WTC11 (cell line): ENCODE measurements at regions not wholly inside any gene's neighbourhood (a gene's known extent, or its start where the extent isn't known, plus 50 kb on each side); places are given as distances from the start of the nearest gene placed in this dataset.

ENCODE experiments used
- ATAC-seq: fragments of 200-7000 bp; cut with Tn5 transposase; 2 replicates; pipeline ENCODE4 v1.10.0; 2021; ENCODE audit warnings: mild to moderate bottlenecking, moderate library complexity
- CTCF ChIA-PET: fragments of 300-600 bp; sonication (Branson Sonifier 250); formaldehyde crosslinking; loops from one replicate; lab custom pipeline; 2021; ENCODE audit warnings: antibody characterized with exemption; lab: Charles Lee
- POLR2A ChIA-PET: fragments of 350-600 bp; sonication (Branson Sonifier 250); formaldehyde crosslinking; loops from one replicate; lab custom pipeline; 2021; ENCODE audit warnings: antibody characterized with exemption; lab: Charles Lee
- DNase-seq: peaks from one replicate; pipeline ENCODE4 v3.0.0; 2021; ENCODE audit warnings: low spot score
- H3K27ac Mint-ChIP-seq: 2 replicates; pipeline ENCODE4 v1.8.0; 2021; ENCODE audit warnings: mixed read lengths
- H3K27me3 Mint-ChIP-seq: 2 replicates; pipeline ENCODE4 v1.8.0; 2021; ENCODE audit warnings: low read depth, mild to moderate bottlenecking, moderate library complexity, mixed read lengths
- H3K36me3 Mint-ChIP-seq: 2 replicates; pipeline ENCODE4 v1.8.0; 2021; ENCODE audit warnings: mixed read lengths
- H3K4me1 Mint-ChIP-seq: 2 replicates; pipeline ENCODE4 v1.8.0; 2022; ENCODE audit warnings: mixed read lengths
- H3K4me3 Mint-ChIP-seq: 2 replicates; pipeline ENCODE4 v1.8.0; 2021; ENCODE audit warnings: mild to moderate bottlenecking, moderate library complexity, mixed read lengths
- H3K9me3 Mint-ChIP-seq: 2 replicates; pipeline ENCODE4 v1.8.0; 2021; ENCODE audit warnings: mixed read lengths
- ATF1 ChIP-seq: sonication (generic); formaldehyde crosslinking; IDR thresholded peaks from 2 replicates; pipeline ENCODE4 v1.8.1; 2023; ENCODE audit warnings: mild to moderate bottlenecking, moderate library complexity, missing genetic modification reagents
- CTCF ChIP-seq: fragments of 200-600 bp; IDR thresholded peaks from 2 replicates; pipeline ENCODE4 v1.8.0; 2022; ENCODE audit warnings: antibody characterized with exemption
- ELF4 ChIP-seq: sonication (generic); formaldehyde crosslinking; IDR thresholded peaks from 2 replicates; pipeline ENCODE4 v1.8.1; 2022; ENCODE audit warnings: low read depth, mild to moderate bottlenecking, moderate library complexity, missing genetic modification reagents
- GTF2I ChIP-seq: fragments of 250-450 bp; sonication (Bioruptor Pico); conservative IDR thresholded peaks from 2 replicates; pipeline ENCODE4 v1.4.0; 2021; ENCODE audit warnings: mild to moderate bottlenecking
- IRF1 ChIP-seq: sonication (generic); formaldehyde crosslinking; IDR thresholded peaks from 2 replicates; pipeline ENCODE4 v1.8.0; 2023; ENCODE audit warnings: missing genetic modification reagents
- ZMAT4 ChIP-seq: fragments of 250-450 bp; sonication (Bioruptor Pico); IDR thresholded peaks from 2 replicates; pipeline ENCODE4 v1.9.0; 2021; ENCODE audit warnings: mild to moderate bottlenecking
- ZNF281 ChIP-seq: sonication (generic); formaldehyde crosslinking; IDR thresholded peaks from 2 replicates; pipeline ENCODE4 v1.8.0; 2023; ENCODE audit warnings: mild to moderate bottlenecking, missing genetic modification reagents
- ZNF512 ChIP-seq: sonication (generic); formaldehyde crosslinking; IDR thresholded peaks from 2 replicates; pipeline ENCODE4 v1.8.1; 2022; ENCODE audit warnings: missing genetic modification reagents, borderline replicate concordance
- TF ChIP-seq, protein P1 (sequence below): fragments of 250-450 bp; sonication (Bioruptor Pico); IDR thresholded peaks from 2 replicates; pipeline ENCODE4 v1.9.0; 2021; ENCODE audit warnings: moderate library complexity, mild to moderate bottlenecking, inconsistent platforms, borderline replicate concordance
- TF ChIP-seq, protein P2 (sequence below): sonication (generic); formaldehyde crosslinking; conservative IDR thresholded peaks from 2 replicates; pipeline ENCODE4 v1.8.1; 2023; ENCODE audit warnings: mild to moderate bottlenecking, low read depth, missing genetic modification reagents, moderate library complexity
- TF ChIP-seq, protein P3 (sequence below): sonication (generic); formaldehyde crosslinking; IDR thresholded peaks from 2 replicates; pipeline ENCODE4 v1.8.1; 2022; ENCODE audit warnings: mild to moderate bottlenecking, missing genetic modification reagents, moderate library complexity, borderline replicate concordance

GRCh38 chr7:84916161-84916560, 270.7 kb downstream of the SEMA3D start (continued):
- TF ChIP-seq ZNF512 (CRISPR knock-in tag) = no peak

DNA sequence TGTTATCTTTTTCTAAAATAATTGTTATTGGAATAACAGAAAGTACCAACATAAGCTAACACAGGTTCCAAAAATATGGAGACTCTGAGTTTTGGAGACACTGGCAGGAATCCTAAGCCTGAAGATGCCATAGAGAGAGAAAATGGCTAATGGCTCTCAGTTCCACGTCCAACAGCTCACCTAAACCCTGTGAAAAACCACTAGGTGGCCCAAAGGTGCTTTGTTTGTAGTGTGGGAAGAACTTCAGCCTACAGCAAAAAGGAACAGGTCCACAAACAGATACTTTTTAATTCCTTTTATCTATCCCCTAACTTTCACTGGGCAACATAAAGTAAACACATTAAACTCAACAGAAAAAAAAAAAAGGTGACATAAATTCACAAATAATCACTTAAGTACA, 272.3 kb downstream of the SEMA3D start:
- POLR2A ChIA-PET = no interaction called here
- peak; percentile 69 for ATAC-seq

More for the DNA sequence above, 272.3 kb downstream of the SEMA3D start:
- H3K4me1 Mint-ChIP-seq = peaks cover 52% of the 10 kb centered on the region
- no peak for DNase-seq
- H3K4me3 Mint-ChIP-seq = no peak overlapping the region
- no peak overlapping the region for H3K27ac Mint-ChIP-seq
- TF ChIP-seq IRF1 (CRISPR knock-in tag) = no peak
- no peak for TF ChIP-seq ATF1
- TF ChIP-seq, protein P1, sequence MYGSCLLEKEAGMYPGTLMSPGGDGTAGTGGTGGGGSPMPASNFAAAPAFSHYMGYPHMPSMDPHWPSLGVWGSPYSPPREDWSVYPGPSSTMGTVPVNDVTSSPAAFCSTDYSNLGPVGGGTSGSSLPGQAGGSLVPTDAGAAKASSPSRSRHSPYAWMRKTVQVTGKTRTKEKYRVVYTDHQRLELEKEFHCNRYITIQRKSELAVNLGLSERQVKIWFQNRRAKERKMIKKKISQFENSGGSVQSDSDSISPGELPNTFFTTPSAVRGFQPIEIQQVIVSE (CRISPR knock-in tag) = no peak
- TF ChIP-seq ZNF281 (CRISPR knock-in tag) = no peak
- TF ChIP-seq, protein P2, sequence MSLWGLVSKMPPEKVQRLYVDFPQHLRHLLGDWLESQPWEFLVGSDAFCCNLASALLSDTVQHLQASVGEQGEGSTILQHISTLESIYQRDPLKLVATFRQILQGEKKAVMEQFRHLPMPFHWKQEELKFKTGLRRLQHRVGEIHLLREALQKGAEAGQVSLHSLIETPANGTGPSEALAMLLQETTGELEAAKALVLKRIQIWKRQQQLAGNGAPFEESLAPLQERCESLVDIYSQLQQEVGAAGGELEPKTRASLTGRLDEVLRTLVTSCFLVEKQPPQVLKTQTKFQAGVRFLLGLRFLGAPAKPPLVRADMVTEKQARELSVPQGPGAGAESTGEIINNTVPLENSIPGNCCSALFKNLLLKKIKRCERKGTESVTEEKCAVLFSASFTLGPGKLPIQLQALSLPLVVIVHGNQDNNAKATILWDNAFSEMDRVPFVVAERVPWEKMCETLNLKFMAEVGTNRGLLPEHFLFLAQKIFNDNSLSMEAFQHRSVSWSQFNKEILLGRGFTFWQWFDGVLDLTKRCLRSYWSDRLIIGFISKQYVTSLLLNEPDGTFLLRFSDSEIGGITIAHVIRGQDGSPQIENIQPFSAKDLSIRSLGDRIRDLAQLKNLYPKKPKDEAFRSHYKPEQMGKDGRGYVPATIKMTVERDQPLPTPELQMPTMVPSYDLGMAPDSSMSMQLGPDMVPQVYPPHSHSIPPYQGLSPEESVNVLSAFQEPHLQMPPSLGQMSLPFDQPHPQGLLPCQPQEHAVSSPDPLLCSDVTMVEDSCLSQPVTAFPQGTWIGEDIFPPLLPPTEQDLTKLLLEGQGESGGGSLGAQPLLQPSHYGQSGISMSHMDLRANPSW = no peak
- TF ChIP-seq, protein P3, sequence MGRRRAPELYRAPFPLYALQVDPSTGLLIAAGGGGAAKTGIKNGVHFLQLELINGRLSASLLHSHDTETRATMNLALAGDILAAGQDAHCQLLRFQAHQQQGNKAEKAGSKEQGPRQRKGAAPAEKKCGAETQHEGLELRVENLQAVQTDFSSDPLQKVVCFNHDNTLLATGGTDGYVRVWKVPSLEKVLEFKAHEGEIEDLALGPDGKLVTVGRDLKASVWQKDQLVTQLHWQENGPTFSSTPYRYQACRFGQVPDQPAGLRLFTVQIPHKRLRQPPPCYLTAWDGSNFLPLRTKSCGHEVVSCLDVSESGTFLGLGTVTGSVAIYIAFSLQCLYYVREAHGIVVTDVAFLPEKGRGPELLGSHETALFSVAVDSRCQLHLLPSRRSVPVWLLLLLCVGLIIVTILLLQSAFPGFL (CRISPR knock-in tag) = no peak
- TF ChIP-seq CTCF = no peak
- no peak for TF ChIP-seq GTF2I
- TF ChIP-seq ELF4 (CRISPR knock-in tag) = no peak
- TF ChIP-seq ZMAT4 (CRISPR knock-in tag) = no peak
- TF ChIP-seq, all 79 proteins: peak for 0
- Mint-ChIP-seq H3K27me3 (no peaks in the 10 kb centered on the region), H3K36me3 (peaks cover 17% of the 10 kb centered on the region), H3K9me3 (peaks cover 17% of the 10 kb centered on the region)
- CTCF ChIA-PET = interaction anchor here (0.8 kb wide), 1 partner anchor 110 kb away, joined by 4 read pairs; no protein-coding TSS in a partner anchor
